ENCODE measurements at regions not wholly inside any gene's neighbourhood (a gene's known extent, or its start where the extent isn't known, plus 50 kb on each side); places are given as distances from the start of the nearest gene placed in this dataset.

DNA sequence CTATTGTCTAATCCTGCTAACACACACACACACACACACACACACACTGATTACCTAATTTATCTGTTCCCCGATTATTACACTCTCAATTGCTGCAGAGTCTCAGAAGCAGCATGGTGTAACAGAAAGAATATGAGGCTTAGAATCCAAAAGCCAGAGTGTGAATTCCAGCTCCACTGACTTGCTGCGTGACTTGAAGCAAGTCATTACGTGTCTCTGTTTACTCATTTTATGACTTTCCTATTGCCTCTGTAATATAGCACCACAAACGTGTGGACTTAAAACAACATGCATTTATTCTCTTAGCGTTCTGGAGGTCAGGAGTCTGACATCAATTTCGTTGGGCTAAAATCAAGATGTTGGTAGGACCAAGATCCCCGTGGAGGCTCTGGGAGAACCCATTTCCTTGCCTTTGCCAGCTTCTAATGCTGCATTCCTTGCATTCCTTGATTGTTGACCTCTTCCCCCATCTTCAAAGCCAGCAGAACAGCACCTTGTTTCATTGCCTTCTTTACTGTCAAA, 55.9 kb upstream of the ATP5PO start (continued):
- TF ChIP-seq, protein P1, sequence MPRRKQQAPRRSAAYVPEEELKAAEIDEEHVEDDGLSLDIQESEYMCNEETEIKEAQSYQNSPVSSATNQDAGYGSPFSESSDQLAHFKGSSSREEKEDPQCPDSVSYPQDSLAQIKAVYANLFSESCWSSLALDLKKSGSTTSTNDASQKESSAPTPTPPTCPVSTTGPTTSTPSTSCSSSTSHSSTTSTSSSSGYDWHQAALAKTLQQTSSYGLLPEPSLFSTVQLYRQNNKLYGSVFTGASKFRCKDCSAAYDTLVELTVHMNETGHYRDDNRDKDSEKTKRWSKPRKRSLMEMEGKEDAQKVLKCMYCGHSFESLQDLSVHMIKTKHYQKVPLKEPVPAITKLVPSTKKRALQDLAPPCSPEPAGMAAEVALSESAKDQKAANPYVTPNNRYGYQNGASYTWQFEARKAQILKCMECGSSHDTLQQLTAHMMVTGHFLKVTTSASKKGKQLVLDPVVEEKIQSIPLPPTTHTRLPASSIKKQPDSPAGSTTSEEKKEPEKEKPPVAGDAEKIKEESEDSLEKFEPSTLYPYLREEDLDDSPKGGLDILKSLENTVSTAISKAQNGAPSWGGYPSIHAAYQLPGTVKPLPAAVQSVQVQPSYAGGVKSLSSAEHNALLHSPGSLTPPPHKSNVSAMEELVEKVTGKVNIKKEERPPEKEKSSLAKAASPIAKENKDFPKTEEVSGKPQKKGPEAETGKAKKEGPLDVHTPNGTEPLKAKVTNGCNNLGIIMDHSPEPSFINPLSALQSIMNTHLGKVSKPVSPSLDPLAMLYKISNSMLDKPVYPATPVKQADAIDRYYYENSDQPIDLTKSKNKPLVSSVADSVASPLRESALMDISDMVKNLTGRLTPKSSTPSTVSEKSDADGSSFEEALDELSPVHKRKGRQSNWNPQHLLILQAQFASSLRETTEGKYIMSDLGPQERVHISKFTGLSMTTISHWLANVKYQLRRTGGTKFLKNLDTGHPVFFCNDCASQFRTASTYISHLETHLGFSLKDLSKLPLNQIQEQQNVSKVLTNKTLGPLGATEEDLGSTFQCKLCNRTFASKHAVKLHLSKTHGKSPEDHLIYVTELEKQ (tag by site-specific recombination; IDR thresholded peaks at IDR 0.05; ENCODE audit: borderline replicate concordance): peak; percentile 97
- TF ChIP-seq HOXC10 (CRISPR knock-in tag; IDR thresholded peaks at IDR 0.05) (no peak), GLIS1 (tag by site-specific recombination; IDR thresholded peaks at IDR 0.05) (peak; percentile 82), ZNF544 (tag by site-specific recombination; IDR thresholded peaks at IDR 0.05) (no peak), ZNF768 (tag by site-specific recombination; IDR thresholded peaks at IDR 0.05) (no peak), ZNF664 (tag by site-specific recombination; IDR thresholded peaks at IDR 0.05) (peak; percentile 52; the same call in 1 of the 2 replicates), EGR2 (tag by site-specific recombination; IDR thresholded peaks at IDR 0.05; ENCODE audit: low read depth) (no peak), ZNF214 (tag by site-specific recombination; IDR thresholded peaks at IDR 0.05; ENCODE audit: borderline replicate concordance) (no peak), ZNF629 (tag by site-specific recombination; IDR thresholded peaks at IDR 0.05) (peak; percentile 95), OVOL3 (tag by site-specific recombination; IDR thresholded peaks at IDR 0.05) (peak; percentile 87; the same call in 1 of the 2 replicates), MZF1 (tag by site-specific recombination; IDR thresholded peaks at IDR 0.05; ENCODE audit: borderline replicate concordance) (no peak; the same call in 1 of the 2 replicates), ZBTB7A (tag by site-specific recombination; IDR thresholded peaks at IDR 0.05; ENCODE audit: low read depth) (no peak), SCRT2 (tag by site-specific recombination; IDR thresholded peaks at IDR 0.05) (peak; percentile 39), ZNF423 (tag by site-specific recombination; IDR thresholded peaks at IDR 0.05) (no peak), KLF10 (tag by site-specific recombination; IDR thresholded peaks at IDR 0.05) (peak; percentile 44; the same call in 1 of the 2 replicates), ZNF837 (tag by site-specific recombination; IDR thresholded peaks at IDR 0.05) (no peak), TCF7L2 (IDR thresholded peaks at IDR 0.05; ENCODE audit: borderline replicate concordance, low read depth, low read length) (no peak), ZNF548 (tag by site-specific recombination; IDR thresholded peaks at IDR 0.05) (no peak)
- TF ChIP-seq, protein P2, sequence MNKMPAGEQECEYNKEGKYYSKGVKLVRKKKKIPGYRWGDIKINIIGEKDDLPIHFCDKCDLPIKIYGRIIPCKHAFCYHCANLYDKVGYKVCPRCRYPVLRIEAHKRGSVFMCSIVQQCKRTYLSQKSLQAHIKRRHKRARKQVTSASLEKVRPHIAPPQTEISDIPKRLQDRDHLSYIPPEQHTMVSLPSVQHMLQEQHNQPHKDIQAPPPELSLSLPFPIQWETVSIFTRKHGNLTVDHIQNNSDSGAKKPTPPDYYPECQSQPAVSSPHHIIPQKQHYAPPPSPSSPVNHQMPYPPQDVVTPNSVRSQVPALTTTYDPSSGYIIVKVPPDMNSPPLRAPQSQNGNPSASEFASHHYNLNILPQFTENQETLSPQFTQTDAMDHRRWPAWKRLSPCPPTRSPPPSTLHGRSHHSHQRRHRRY (tag by site-specific recombination; IDR thresholded peaks at IDR 0.05): no peak
- TF ChIP-seq, protein P3, sequence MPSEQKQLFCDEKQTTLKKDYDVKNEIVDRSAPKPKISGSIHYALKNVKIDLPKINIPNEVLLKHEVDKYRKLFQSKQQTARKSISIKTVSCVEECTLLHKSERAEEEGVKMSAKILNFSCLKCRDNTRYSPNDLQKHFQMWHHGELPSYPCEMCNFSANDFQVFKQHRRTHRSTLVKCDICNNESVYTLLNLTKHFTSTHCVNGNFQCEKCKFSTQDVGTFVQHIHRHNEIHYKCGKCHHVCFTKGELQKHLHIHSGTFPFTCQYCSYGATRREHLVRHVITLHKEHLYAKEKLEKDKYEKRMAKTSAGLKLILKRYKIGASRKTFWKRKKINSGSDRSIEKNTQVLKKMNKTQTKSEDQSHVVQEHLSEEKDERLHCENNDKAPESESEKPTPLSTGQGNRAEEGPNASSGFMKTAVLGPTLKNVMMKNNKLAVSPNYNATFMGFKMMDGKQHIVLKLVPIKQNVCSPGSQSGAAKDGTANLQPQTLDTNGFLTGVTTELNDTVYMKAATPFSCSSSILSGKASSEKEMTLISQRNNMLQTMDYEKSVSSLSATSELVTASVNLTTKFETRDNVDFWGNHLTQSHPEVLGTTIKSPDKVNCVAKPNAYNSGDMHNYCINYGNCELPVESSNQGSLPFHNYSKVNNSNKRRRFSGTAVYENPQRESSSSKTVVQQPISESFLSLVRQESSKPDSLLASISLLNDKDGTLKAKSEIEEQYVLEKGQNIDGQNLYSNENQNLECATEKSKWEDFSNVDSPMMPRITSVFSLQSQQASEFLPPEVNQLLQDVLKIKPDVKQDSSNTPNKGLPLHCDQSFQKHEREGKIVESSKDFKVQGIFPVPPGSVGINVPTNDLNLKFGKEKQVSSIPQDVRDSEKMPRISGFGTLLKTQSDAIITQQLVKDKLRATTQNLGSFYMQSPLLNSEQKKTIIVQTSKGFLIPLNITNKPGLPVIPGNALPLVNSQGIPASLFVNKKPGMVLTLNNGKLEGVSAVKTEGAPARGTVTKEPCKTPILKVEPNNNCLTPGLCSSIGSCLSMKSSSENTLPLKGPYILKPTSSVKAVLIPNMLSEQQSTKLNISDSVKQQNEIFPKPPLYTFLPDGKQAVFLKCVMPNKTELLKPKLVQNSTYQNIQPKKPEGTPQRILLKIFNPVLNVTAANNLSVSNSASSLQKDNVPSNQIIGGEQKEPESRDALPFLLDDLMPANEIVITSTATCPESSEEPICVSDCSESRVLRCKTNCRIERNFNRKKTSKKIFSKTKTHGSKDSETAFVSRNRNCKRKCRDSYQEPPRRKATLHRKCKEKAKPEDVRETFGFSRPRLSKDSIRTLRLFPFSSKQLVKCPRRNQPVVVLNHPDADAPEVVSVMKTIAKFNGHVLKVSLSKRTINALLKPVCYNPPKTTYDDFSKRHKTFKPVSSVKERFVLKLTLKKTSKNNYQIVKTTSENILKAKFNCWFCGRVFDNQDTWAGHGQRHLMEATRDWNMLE (tag by site-specific recombination; conservative IDR thresholded peaks at IDR 0.05; ENCODE audit: low read depth): peak; percentile 45
- TF ChIP-seq, protein P4, sequence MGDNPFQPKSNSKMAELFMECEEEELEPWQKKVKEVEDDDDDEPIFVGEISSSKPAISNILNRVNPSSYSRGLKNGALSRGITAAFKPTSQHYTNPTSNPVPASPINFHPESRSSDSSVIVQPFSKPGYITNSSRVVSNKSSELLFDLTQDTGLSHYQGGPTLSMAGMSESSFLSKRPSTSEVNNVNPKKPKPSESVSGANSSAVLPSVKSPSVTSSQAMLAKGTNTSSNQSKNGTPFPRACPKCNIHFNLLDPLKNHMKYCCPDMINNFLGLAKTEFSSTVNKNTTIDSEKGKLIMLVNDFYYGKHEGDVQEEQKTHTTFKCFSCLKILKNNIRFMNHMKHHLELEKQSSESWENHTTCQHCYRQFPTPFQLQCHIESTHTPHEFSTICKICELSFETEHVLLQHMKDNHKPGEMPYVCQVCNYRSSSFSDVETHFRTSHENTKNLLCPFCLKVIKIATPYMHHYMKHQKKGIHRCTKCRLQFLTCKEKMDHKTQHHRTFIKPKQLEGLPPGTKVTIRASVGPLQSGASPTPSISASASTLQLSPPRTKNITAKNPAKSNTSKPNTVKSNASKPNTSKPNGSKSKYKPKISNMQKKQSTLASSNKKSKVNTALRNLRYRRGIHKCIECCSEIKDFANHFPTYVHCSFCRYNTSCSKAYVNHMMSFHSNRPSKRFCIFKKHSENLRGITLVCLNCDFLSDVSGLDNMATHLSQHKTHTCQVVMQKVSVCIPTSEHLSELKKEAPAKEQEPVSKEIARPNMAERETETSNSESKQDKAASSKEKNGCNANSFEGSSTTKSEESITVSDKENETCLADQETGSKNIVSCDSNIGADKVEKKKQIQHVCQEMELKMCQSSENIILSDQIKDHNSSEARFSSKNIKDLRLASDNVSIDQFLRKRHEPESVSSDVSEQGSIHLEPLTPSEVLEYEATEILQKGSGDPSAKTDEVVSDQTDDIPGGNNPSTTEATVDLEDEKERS (tag by site-specific recombination; IDR thresholded peaks at IDR 0.05): no peak
- TF ChIP-seq, protein P5, sequence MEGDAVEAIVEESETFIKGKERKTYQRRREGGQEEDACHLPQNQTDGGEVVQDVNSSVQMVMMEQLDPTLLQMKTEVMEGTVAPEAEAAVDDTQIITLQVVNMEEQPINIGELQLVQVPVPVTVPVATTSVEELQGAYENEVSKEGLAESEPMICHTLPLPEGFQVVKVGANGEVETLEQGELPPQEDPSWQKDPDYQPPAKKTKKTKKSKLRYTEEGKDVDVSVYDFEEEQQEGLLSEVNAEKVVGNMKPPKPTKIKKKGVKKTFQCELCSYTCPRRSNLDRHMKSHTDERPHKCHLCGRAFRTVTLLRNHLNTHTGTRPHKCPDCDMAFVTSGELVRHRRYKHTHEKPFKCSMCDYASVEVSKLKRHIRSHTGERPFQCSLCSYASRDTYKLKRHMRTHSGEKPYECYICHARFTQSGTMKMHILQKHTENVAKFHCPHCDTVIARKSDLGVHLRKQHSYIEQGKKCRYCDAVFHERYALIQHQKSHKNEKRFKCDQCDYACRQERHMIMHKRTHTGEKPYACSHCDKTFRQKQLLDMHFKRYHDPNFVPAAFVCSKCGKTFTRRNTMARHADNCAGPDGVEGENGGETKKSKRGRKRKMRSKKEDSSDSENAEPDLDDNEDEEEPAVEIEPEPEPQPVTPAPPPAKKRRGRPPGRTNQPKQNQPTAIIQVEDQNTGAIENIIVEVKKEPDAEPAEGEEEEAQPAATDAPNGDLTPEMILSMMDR (tag by site-specific recombination; IDR thresholded peaks at IDR 0.05): no peak
- TF ChIP-seq, protein P6, sequence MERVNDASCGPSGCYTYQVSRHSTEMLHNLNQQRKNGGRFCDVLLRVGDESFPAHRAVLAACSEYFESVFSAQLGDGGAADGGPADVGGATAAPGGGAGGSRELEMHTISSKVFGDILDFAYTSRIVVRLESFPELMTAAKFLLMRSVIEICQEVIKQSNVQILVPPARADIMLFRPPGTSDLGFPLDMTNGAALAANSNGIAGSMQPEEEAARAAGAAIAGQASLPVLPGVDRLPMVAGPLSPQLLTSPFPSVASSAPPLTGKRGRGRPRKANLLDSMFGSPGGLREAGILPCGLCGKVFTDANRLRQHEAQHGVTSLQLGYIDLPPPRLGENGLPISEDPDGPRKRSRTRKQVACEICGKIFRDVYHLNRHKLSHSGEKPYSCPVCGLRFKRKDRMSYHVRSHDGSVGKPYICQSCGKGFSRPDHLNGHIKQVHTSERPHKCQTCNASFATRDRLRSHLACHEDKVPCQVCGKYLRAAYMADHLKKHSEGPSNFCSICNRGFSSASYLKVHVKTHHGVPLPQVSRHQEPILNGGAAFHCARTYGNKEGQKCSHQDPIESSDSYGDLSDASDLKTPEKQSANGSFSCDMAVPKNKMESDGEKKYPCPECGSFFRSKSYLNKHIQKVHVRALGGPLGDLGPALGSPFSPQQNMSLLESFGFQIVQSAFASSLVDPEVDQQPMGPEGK (tag by site-specific recombination; IDR thresholded peaks at IDR 0.05): peak; percentile 52; the same call in 1 of the 2 replicates
